NOMO-1 treated with dmso at 0.1 percent for 144 hours (cell line): ENCODE measurements at regions not wholly inside any gene's neighbourhood (a gene's known extent, or its start where the extent isn't known, plus 50 kb on each side); places are given as distances from the start of the nearest gene placed in this dataset.

ENCODE experiments used
- DNase-seq: peaks from one replicate; lab custom pipeline; 2025; ENCODE audit not compliant: unreplicated experiment; lab: John Stamatoyannopoulos, UW

GRCh38 chr2:144163592-144163991 is 356.3 kb downstream of the ZEB2 start:
- DNase-seq, result no peak

- DNase-seq, result no peak
Measured at GRCh38 chr2:144162652-144163051, 357.3 kb downstream of the ZEB2 start.

GRCh38 chr2:144161061-144161460 is 358.9 kb downstream of the ZEB2 start:
- no peak for DNase-seq

- DNase-seq, result no peak
Measured at GRCh38 chr2:144159240-144159639, 360.7 kb downstream of the ZEB2 start.

GRCh38 chr2:144158096-144158495 is 361.8 kb downstream of the ZEB2 start:
- DNase-seq, result no peak

- no peak for DNase-seq
Measured at GRCh38 chr2:144156736-144157640, 362.9 kb downstream of the ZEB2 start.

GRCh38 chr2:144154205-144154604 is 365.7 kb downstream of the ZEB2 start:
- DNase-seq, result no peak

- peak; percentile 59 for DNase-seq
Measured at GRCh38 chr2:144152817-144153271, 367.1 kb downstream of the ZEB2 start.

GRCh38 chr2:144151851-144152250 is 368.1 kb downstream of the ZEB2 start:
- no peak for DNase-seq

- no peak for DNase-seq
Measured at GRCh38 chr2:144151405-144151804, 368.5 kb downstream of the ZEB2 start.

GRCh38 chr2:144147356-144147755 is 372.6 kb downstream of the ZEB2 start:
- no peak for DNase-seq

GRCh38 chr2:144146876-144147275 is 373.0 kb downstream of the ZEB2 start:
- no peak for DNase-seq

- DNase-seq, result no peak
Measured at GRCh38 chr2:144146076-144146475, 373.8 kb downstream of the ZEB2 start.

- DNase-seq, result peak; percentile 50
Measured at GRCh38 chr2:144143294-144144151, 376.4 kb downstream of the ZEB2 start.

GRCh38 chr2:144140891-144141290 is 379.0 kb downstream of the ZEB2 start:
- no peak for DNase-seq

- no peak for DNase-seq
Measured at GRCh38 chr2:144137705-144138428, 382.1 kb downstream of the ZEB2 start.

GRCh38 chr2:144137272-144137671 is 382.6 kb downstream of the ZEB2 start:
- DNase-seq, result no peak

- DNase-seq, result no peak
Measured at GRCh38 chr2:144136297-144137010, 383.5 kb downstream of the ZEB2 start.

GRCh38 chr2:144133936-144134665 is 385.8 kb downstream of the ZEB2 start:
- no peak for DNase-seq

- no peak for DNase-seq
Measured at GRCh38 chr2:144132357-144132756, 387.6 kb downstream of the ZEB2 start.
